ENCODE measurements at regions not wholly inside any gene's neighbourhood (a gene's known extent, or its start where the extent isn't known, plus 50 kb on each side); places are given as distances from the start of the nearest gene placed in this dataset.

DNA sequence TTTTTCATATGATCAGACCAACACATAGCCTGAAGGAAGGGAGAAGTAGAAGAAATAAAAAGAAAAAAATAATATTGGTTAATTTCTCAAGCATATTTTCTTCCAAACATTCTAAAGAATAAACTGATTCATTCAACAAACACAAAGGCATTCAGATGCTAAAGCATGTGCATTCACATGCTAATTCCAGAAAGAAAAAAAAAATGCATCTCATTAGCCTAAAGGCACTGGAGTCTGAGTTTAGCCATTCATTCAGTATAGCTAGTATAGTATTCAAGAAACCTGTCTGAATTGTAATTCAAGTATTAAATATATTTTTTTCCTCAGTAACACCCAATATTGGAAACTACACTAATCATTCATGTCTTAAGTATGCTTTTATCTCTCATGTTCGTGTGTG lies 61.0 kb upstream of the FER start:
- no peak for TF ChIP-seq ZFP3 (tag by site-specific recombination; IDR thresholded peaks at IDR 0.05; ENCODE audit: low read depth)
- TF ChIP-seq, protein P1, sequence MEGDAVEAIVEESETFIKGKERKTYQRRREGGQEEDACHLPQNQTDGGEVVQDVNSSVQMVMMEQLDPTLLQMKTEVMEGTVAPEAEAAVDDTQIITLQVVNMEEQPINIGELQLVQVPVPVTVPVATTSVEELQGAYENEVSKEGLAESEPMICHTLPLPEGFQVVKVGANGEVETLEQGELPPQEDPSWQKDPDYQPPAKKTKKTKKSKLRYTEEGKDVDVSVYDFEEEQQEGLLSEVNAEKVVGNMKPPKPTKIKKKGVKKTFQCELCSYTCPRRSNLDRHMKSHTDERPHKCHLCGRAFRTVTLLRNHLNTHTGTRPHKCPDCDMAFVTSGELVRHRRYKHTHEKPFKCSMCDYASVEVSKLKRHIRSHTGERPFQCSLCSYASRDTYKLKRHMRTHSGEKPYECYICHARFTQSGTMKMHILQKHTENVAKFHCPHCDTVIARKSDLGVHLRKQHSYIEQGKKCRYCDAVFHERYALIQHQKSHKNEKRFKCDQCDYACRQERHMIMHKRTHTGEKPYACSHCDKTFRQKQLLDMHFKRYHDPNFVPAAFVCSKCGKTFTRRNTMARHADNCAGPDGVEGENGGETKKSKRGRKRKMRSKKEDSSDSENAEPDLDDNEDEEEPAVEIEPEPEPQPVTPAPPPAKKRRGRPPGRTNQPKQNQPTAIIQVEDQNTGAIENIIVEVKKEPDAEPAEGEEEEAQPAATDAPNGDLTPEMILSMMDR (tag by site-specific recombination; IDR thresholded peaks at IDR 0.05) = no peak
- TF ChIP-seq, protein P2, sequence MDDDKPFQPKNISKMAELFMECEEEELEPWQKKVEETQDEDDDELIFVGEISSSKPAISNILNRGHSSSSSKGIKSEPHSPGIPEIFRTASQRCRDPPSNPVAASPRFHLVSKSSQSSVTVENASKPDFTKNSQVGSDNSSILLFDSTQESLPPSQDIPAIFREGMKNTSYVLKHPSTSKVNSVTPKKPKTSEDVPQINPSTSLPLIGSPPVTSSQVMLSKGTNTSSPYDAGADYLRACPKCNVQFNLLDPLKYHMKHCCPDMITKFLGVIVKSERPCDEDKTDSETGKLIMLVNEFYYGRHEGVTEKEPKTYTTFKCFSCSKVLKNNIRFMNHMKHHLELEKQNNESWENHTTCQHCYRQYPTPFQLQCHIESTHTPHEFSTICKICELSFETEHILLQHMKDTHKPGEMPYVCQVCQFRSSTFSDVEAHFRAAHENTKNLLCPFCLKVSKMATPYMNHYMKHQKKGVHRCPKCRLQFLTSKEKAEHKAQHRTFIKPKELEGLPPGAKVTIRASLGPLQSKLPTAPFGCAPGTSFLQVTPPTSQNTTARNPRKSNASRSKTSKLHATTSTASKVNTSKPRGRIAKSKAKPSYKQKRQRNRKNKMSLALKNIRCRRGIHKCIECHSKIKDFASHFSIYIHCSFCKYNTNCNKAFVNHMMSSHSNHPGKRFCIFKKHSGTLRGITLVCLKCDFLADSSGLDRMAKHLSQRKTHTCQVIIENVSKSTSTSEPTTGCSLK (tag by site-specific recombination; IDR thresholded peaks at IDR 0.05) = no peak
- no peak for TF ChIP-seq ZNF664 (tag by site-specific recombination; IDR thresholded peaks at IDR 0.05)
- TF ChIP-seq, protein P3, sequence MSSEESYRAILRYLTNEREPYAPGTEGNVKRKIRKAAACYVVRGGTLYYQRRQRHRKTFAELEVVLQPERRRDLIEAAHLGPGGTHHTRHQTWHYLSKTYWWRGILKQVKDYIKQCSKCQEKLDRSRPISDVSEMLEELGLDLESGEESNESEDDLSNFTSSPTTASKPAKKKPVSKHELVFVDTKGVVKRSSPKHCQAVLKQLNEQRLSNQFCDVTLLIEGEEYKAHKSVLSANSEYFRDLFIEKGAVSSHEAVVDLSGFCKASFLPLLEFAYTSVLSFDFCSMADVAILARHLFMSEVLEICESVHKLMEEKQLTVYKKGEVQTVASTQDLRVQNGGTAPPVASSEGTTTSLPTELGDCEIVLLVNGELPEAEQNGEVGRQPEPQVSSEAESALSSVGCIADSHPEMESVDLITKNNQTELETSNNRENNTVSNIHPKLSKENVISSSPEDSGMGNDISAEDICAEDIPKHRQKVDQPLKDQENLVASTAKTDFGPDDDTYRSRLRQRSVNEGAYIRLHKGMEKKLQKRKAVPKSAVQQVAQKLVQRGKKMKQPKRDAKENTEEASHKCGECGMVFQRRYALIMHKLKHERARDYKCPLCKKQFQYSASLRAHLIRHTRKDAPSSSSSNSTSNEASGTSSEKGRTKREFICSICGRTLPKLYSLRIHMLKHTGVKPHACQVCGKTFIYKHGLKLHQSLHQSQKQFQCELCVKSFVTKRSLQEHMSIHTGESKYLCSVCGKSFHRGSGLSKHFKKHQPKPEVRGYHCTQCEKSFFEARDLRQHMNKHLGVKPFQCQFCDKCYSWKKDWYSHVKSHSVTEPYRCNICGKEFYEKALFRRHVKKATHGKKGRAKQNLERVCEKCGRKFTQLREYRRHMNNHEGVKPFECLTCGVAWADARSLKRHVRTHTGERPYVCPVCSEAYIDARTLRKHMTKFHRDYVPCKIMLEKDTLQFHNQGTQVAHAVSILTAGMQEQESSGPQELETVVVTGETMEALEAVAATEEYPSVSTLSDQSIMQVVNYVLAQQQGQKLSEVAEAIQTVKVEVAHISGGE (tag by site-specific recombination; conservative IDR thresholded peaks at IDR 0.05; ENCODE audit: low read depth) = no peak
- no peak for TF ChIP-seq ZNF133 (tag by site-specific recombination; IDR thresholded peaks at IDR 0.05)
- no peak for TF ChIP-seq ZNF624 (tag by site-specific recombination; IDR thresholded peaks at IDR 0.05)
- no peak for TF ChIP-seq ZFP69B (tag by site-specific recombination; IDR thresholded peaks at IDR 0.05)
- TF ChIP-seq, protein P4, sequence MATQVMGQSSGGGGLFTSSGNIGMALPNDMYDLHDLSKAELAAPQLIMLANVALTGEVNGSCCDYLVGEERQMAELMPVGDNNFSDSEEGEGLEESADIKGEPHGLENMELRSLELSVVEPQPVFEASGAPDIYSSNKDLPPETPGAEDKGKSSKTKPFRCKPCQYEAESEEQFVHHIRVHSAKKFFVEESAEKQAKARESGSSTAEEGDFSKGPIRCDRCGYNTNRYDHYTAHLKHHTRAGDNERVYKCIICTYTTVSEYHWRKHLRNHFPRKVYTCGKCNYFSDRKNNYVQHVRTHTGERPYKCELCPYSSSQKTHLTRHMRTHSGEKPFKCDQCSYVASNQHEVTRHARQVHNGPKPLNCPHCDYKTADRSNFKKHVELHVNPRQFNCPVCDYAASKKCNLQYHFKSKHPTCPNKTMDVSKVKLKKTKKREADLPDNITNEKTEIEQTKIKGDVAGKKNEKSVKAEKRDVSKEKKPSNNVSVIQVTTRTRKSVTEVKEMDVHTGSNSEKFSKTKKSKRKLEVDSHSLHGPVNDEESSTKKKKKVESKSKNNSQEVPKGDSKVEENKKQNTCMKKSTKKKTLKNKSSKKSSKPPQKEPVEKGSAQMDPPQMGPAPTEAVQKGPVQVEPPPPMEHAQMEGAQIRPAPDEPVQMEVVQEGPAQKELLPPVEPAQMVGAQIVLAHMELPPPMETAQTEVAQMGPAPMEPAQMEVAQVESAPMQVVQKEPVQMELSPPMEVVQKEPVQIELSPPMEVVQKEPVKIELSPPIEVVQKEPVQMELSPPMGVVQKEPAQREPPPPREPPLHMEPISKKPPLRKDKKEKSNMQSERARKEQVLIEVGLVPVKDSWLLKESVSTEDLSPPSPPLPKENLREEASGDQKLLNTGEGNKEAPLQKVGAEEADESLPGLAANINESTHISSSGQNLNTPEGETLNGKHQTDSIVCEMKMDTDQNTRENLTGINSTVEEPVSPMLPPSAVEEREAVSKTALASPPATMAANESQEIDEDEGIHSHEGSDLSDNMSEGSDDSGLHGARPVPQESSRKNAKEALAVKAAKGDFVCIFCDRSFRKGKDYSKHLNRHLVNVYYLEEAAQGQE (tag by site-specific recombination; IDR thresholded peaks at IDR 0.05) = no peak
- TF ChIP-seq, protein P5, sequence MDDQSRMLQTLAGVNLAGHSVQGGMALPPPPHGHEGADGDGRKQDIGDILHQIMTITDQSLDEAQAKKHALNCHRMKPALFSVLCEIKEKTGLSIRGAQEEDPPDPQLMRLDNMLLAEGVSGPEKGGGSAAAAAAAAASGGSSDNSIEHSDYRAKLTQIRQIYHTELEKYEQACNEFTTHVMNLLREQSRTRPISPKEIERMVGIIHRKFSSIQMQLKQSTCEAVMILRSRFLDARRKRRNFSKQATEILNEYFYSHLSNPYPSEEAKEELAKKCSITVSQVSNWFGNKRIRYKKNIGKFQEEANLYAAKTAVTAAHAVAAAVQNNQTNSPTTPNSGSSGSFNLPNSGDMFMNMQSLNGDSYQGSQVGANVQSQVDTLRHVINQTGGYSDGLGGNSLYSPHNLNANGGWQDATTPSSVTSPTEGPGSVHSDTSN (CRISPR knock-in tag; IDR thresholded peaks at IDR 0.05) = no peak
- TF ChIP-seq ZNF629 (tag by site-specific recombination; IDR thresholded peaks at IDR 0.05) = no peak
- no peak for TF ChIP-seq YY1 (tag by site-specific recombination; IDR thresholded peaks at IDR 0.05)
- TF ChIP-seq, protein P6, sequence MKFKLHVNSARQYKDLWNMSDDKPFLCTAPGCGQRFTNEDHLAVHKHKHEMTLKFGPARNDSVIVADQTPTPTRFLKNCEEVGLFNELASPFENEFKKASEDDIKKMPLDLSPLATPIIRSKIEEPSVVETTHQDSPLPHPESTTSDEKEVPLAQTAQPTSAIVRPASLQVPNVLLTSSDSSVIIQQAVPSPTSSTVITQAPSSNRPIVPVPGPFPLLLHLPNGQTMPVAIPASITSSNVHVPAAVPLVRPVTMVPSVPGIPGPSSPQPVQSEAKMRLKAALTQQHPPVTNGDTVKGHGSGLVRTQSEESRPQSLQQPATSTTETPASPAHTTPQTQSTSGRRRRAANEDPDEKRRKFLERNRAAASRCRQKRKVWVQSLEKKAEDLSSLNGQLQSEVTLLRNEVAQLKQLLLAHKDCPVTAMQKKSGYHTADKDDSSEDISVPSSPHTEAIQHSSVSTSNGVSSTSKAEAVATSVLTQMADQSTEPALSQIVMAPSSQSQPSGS (tag by site-specific recombination; IDR thresholded peaks at IDR 0.05; ENCODE audit: low read depth) = no peak
